ENCODE measurements at regions not wholly inside any gene's neighbourhood (a gene's known extent, or its start where the extent isn't known, plus 50 kb on each side); places are given as distances from the start of the nearest gene placed in this dataset.

DNA sequence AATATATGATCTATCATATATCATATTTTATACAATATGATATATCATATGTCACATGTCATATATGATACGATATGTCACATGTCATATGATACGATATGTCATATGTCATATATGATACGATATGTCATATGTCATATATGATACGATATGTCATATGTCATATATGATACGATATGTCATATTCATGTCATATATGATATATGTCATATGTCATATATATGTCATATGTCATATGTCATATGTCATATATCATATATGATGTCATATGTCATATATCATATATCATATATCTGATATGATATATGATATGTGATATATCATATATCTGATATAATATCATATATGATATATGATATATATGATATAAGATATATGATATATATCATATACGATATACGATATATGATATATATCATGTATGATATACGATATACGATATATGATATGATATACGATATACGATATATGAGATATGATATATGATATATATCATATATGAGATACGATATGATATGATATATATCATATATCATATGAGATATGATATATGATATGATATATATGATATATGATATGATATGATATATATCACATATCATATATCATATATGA lies 122.3 kb upstream of the USP9X start:
- no peak overlapping the region for H3K4me3 ChIP-seq
- DNase-seq (ENCODE audit: low spot score) = no peak
- TF ChIP-seq, protein P1, sequence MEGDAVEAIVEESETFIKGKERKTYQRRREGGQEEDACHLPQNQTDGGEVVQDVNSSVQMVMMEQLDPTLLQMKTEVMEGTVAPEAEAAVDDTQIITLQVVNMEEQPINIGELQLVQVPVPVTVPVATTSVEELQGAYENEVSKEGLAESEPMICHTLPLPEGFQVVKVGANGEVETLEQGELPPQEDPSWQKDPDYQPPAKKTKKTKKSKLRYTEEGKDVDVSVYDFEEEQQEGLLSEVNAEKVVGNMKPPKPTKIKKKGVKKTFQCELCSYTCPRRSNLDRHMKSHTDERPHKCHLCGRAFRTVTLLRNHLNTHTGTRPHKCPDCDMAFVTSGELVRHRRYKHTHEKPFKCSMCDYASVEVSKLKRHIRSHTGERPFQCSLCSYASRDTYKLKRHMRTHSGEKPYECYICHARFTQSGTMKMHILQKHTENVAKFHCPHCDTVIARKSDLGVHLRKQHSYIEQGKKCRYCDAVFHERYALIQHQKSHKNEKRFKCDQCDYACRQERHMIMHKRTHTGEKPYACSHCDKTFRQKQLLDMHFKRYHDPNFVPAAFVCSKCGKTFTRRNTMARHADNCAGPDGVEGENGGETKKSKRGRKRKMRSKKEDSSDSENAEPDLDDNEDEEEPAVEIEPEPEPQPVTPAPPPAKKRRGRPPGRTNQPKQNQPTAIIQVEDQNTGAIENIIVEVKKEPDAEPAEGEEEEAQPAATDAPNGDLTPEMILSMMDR (IDR thresholded peaks at IDR 0.05) = no peak
- no peak overlapping the region for H3K27ac ChIP-seq

DNA sequence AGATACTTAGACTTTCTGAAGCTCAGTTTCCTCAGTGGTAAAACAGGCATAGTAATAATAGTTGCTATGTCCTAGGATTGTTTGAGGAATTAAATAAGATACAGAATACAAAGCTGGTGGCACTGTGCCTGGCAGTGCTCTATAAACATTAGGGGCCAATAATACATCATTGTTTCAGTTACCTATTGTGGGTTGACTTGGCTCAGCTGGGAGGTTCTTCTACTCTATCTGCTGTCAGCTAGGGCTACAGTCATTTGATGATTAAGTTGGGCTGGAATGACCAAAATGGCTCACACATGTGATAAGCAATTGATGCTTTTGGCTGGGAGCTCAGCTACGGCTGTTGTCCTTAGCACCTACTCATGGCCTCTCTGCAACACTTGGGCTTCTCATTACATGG lies 121.2 kb upstream of the USP9X start:
- TF ChIP-seq, protein P1 (IDR thresholded peaks at IDR 0.05) = no peak
- Histone ChIP-seq H3K4me3 (no peak overlapping the region), H3K27ac (no peak overlapping the region)
- no peak for DNase-seq (ENCODE audit: low spot score)

DNA sequence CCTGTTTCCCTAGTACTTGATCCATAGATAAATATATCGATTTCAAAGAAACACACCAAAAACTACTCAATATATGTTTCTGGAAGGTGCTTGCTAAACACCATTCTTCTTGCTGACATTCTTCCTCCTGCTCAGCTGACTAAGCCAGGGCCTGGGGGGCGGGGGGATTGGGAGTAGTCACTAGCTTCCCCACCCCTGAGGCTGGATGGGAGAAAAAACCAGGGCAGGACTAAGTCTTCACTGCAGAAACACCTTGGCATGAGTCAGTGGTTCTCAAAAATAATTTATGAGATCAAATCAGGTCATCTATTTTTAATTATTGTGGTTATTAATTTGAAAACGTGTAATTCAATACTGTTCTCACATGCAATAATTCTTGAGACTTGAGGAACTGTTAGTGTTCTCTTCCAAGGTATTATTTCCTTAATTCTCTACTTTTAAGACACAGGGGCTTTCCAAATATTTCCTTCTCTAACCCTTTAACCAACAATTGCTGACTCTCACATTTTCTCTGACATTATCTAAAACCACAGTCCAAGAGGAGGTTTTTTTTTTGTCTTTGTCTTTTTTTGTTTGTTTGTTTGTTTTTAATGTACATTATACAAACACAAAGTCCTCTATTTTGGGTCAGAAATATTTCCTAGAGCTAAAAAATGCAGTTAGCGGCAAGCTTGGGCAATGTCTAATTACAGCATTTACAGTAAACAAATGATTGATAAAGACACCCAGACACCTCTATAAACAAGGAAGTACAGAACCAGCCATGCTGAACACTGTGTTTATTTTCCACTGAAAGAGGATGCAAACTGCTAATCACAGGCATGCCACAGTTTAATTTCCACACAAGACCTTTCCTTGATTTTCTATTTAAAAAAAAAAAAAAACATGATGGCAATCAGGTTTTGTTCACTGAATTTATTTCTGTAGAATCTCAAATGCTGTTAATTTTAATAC lies 120.3 kb upstream of the USP9X start:
- no peak for DNase-seq (ENCODE audit: low spot score)
- no peak overlapping the region for H3K4me3 ChIP-seq
- TF ChIP-seq, protein P1 (IDR thresholded peaks at IDR 0.05) = no peak
- no peak overlapping the region for H3K27ac ChIP-seq

DNA sequence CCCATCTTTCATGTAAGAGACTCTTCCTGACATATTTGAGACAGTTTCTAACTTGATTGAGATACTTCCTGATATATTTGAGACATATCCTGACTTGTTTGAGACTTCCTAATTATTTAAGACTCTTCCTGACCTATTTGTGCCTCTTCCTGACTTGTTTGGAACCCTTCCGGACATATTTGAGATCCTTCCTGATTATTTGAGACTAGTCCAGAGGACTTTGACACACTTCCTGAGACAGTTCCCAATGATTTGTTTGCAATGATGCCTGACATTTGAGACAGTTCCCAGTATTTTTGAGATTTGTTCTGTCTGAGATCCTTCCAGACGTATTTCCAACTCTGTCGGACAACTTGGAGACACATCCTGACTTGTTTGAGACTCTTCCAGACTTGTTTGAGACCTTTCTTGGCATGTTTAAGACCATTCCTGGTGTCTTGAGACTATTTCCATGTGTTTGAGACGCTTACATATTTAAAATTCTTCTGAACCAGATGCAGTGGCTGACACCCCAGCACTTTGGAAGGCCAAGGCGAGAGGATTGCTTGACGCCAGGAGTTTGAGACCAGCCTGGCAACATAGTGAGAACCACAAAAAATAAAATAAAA lies 118.9 kb upstream of the USP9X start:
- no peak overlapping the region for H3K27ac ChIP-seq
- DNase-seq (ENCODE audit: low spot score) = no peak

DNA sequence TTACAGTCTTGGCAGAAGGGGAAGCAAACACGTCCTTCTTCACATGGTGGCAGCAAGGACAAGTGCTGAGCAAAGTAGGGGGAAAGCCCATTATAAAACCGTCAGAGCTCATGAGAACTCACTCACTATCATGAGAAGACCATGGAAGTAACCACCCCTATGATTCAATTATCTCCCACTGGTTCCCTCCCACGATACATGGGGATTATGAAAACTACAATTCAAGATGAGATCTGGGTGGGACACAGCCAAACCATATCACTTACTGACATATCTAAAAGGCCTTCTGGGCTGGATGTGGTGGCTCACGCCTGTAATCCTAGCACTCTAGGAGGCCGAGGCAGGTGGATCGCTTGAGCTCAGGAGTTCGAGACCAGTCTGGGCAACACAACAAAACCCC lies 117.1 kb upstream of the USP9X start:
- no peak overlapping the region for H3K4me3 ChIP-seq
- no peak overlapping the region for H3K27ac ChIP-seq
- no peak for DNase-seq (ENCODE audit: low spot score)
- TF ChIP-seq, protein P1 (IDR thresholded peaks at IDR 0.05) = no peak

More for the DNA sequence above, 118.9 kb upstream of the USP9X start:
- H3K4me3 ChIP-seq = no peak overlapping the region
- TF ChIP-seq, protein P1 (IDR thresholded peaks at IDR 0.05) = no peak

DNA sequence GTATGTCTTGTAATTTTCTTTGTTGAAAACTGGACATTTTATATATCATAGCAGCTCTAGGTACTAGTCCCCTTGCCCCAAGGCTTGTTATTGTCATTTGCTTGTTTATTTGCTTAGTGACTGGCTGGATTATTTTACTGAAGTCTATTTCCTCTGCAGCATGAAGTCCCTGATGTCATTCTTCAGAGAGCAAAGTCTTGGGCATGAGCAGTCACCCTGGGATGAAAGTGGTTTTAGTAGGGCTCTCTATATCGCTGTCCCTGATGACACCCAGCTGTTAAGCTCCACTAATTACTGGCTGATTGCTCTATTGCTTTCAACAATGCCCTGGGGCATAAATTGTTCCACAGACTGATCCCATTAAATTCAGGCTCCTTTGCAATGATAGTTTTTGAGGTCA lies 113.5 kb upstream of the USP9X start:
- Histone ChIP-seq H3K27ac (no peak overlapping the region), H3K4me3 (no peak overlapping the region)
- no peak for DNase-seq (ENCODE audit: low spot score)
- TF ChIP-seq, protein P1 (IDR thresholded peaks at IDR 0.05) = no peak
